Right hindlimb (tissue), 1 donor: ENCODE measurements at regions not wholly inside any gene's neighbourhood (a gene's known extent, or its start where the extent isn't known, plus 50 kb on each side); places are given as distances from the start of the nearest gene placed in this dataset.

ENCODE experiments used
- DNase-seq: peaks from one replicate; pipeline ENCODE4 v3.0.0-alpha.2; 2018

DNA sequence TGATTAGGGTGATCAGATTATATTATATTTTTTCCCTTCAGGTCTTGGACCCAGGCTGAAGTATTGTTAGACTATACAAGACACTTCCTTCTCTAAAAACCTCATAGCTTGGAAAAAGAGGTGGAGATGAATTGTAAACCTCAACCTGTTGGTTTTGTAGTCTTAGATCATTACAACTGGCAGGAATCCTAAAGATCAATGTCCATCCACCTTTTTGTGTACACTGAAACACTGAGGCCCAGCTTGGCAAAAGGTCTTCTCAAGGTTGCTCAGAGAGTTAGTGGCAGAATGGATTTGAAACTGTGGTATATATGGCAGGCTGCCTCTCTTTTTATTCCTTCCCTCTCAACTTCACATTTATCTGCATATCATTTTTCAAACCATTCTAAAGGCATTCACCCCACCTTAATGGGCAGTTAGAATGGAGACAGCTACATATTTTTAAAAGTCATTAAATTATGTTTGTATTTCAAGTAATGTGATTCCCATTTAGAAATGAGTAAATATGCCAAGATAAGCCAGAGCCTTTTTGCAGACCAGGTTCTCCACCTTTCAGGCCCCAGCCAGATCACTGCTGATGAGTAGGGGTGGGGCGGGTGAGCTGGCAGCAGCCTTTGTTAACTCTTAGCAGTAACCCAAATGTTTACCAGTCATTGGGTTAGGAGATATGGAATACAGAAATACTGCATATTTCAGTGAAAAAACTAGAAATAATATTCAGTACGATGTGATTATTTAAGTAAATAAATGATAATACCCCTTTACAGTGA is 243.2 kb upstream of the F9 start:
- no peak for DNase-seq

- DNase-seq = no peak
Observed at GRCh38 chrX:139286342-139286741, 244.2 kb upstream of the F9 start.

- no peak for DNase-seq
Observed at GRCh38 chrX:139267851-139268250, 262.7 kb upstream of the F9 start.

DNA sequence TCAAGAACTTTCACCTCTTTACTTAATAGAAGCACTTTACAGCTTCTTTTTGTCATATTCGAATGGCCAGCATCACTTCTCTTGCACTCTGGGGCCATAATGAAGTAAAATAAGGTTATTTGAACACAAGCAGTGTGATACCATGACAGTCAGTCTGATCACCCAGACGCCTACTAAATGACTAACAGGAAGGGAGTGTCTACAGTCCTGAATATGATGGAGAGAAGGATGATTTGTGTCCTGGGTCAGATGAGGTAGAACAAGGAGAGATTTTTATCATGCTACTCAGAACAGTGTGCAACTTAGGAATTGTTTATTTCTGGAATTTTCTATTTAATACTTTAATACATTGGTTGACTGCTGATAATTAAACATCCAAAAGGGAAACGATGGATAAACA is 284.2 kb upstream of the F9 start:
- no peak for DNase-seq

DNA sequence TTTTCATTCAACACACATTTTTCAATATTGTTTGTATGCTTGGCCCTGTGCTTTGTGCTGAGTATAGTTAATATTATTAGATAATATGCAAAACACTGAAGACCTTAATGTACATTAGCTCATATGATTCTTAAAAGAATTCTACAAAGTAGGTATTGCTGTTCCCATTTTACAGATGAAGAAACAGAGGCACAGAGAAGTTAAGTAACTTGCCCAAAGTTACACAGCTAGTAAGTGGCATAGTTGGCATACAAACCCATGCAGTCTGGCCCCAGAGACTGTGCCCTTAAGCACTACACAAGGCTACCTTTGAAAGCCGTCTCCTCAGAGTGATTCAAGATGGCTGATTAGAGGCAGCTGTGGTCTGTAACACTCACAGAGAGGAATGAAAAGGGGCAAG is 293.4 kb upstream of the F9 start:
- DNase-seq = no peak

DNA sequence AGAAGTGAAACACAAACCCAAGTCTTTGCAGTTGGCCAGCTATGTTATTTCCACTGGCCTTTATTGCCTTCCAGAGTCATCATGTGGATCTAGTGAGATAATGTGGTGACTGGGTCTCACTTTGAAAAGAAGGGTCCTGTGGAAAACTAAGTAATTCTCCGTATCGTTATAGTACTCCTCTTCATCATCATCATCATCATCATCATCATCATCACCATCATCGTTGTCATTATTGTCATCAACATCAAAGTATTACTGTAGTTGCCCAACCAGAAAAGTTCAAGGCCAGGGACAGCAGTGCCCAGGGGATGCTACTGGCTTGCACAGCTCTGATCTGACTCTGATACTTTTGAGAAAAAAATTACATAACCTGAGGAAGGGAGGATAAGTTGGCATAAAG is 295.6 kb upstream of the F9 start:
- no peak for DNase-seq

DNA sequence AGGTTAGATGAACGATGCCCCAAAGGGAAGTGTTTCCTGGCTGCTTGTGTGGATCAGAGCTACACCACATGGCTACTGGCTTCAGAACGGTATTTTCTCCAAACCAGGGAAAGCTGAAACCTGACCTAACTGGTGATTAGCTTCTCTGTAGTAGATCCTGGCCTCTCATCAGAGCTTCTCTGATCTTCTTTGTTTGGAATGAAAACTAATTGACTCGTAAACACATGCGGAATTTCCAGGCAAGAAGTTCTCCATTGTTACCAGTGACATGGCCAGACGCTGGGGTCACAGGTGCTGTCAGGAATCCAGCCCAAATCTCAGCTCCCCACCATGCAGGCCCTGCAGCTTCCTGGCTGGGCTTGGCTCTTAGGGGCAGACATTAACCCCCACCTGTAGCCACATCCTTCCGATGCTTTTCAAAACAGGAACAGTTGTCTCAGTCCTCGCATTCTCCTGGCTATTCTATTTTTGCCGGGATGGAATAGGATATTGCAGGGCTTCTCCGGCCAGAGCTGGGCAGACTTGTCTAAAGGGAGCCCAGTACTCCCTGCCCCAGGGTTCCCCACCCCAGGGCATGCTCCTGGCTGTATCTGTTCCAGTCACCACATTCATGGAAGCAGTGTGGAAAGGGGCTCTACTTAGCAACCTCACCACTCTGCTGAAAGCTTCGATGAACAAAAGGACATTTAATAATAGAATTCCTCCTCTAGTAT is 305.4 kb upstream of the F9 start:
- no peak for DNase-seq

GRCh38 chrX:139222511-139223200 is 307.9 kb upstream of the F9 start:
- no peak for DNase-seq

DNA sequence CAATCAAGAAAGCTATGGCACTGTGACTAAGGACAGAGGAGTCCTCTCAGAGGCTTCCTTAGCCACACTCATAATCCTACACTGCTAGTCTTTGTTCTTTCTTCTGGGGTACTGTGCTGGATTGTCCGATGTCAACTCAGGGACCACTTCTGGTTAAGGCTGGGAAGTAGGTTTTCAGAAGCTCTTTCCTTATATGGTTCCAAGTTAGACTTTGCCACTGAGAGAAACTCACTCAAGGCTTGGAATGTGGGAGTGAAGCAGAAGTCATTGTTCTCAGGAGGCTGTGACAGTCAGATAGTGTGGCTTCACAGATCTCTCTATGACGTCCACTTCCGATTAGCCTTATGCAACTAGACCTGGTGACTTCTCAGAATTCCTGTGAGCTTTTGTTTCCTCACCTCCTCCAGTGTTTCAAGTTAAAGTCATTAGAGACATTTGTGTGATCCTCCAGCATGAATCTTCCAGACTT is 317.3 kb upstream of the F9 start:
- no peak for DNase-seq

GRCh38 chrX:139211568-139212182 is 318.9 kb upstream of the F9 start:
- no peak for DNase-seq

DNA sequence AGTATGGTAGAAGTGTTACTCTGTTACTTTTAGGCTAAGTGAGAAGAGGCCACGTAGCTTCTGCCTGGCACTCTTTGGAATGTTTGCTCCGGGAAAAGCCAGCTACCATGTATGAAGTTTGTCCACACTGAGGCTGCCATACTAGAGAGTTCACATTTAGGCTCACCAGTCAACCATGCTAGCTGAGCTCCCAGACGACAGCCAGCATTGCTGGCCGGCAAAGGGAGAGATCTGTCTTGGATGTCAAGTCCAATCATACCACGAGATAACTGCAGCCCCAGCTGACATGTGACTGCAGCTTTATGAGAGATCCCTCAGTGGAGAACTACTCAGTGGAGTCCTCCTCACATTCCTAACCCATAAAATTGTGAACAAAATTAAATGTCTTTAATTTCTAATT is 321.2 kb upstream of the F9 start:
- no peak for DNase-seq

DNA sequence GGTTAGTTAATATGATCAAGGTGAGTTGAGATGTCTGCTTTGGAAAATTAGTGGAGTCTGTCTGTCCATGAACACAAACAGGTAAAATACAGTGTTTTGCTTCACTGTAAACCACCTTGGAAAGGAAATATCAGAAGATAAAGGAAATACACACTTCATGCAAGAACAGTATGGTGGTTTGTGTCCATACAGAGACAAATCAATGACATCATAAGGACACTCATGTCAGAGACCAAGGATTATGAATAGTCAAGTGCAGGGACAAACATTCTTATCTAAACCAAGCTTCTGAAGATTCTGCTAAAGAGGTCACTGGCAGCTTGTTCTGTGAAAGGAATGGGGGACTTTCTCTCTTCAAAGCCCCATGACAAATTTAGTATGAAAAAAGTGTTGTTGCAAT is 322.9 kb upstream of the F9 start:
- no peak for DNase-seq

- no peak for DNase-seq
Observed at GRCh38 chrX:139206914-139207313, 323.6 kb upstream of the F9 start.

- peak; percentile 47 for DNase-seq
Observed at GRCh38 chrX:139204898-139205667, 325.5 kb upstream of the F9 start.

DNA sequence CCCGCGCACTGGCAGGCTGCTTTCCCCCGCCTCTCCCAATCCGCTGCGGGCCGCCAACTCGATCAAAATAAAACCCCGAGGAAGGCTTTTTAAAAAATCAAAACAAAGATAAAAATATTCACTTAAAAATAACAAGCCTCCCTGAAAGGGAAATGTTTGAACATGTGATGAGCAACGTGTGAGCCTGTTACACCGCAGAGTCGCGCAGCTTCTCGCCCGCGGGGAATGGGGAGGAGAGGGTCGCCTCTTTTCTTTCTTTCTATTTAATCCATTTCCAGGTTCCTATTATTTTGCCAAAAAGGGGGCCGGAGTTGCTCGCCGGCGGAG is 326.0 kb upstream of the F9 start:
- no peak for DNase-seq

GRCh38 chrX:139203651-139204570 is 326.6 kb upstream of the F9 start:
- peak; percentile 40 for DNase-seq

DNA sequence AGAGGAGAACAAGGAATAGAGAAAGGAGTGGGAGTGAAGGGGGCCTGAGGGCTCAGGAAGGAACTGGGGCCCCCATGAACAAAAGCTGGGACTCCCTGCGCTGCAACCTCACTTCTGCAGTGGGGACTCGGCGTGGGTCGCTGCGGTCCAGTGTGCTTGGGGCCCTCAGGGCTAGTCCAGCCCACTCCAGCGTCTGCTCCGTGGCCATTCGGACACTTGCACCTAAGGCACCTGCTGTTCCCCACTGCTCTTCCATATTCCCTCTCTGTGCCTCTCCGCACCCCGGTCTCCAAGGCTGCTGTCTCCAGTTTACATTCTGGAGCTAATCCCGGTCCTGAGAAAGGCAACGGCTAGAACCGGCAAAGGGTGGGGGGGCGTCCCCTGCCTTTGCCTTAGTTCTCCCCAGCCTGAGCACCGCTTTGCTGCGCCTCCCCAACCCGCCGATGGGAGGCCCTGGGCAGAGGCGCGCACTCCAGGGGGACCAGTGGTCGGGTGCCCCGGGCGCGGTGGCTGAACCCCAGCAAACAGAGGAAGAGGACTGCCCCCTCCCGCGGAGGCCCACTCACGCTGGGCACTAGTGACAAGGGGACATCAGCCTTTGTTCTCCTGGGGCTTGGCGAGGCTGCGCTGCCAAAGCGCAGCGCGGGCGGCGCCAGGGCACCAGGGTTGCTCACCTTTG is 327.7 kb upstream of the F9 start:
- DNase-seq = no peak

GRCh38 chrX:139201924-139202323 is 328.6 kb upstream of the F9 start:
- no peak for DNase-seq

GRCh38 chrX:139200793-139201192 is 329.7 kb upstream of the F9 start:
- no peak for DNase-seq

DNA sequence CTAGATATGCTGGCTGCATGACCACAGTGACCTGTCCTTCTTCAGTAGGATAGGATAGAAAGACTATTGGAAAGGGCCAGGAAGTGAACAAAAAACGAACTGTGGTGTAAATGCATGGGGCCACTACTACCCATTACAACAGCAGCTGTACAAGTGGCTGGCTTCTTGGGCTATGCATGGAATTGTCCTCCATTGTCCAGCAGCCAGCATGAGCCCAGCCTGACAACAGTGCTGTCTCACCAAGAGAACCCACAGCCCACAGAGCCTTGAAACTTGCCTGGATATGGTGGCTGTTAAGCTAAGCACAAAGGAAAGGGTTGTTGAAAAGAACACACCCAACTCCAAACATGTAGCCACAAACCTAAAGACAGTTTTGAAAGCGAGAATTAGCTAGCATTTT is 330.2 kb upstream of the F9 start:
- DNase-seq = no peak

- DNase-seq = no peak
Observed at GRCh38 chrX:139199933-139200332, 330.6 kb upstream of the F9 start.
